ENCODE measurements at regions not wholly inside any gene's neighbourhood (a gene's known extent, or its start where the extent isn't known, plus 50 kb on each side); places are given as distances from the start of the nearest gene placed in this dataset.

DNA sequence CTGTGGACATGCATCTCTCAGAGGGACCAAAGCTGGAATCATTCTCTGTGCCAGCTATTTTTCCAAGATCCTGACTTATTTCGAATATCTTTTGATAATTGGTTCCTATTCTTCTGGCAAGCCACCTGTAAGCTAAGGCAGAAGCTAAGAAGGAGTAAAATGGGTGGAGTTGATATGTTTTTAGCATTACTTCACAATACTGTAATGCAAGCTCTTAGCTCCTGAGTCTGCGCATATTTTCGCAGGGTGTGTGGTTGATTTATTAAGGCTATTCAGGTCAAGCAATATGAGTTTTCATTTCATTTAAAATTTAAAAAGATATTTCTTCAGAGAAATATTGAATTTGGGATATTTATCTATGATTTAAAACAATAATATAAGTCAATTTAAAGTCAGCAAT lies 158.5 kb upstream of the ADAMTS16 start:
- H3K56ac ChIP-seq (ENCODE audit: low read length) = no peak overlapping the region
- no peak overlapping the region for H2BK15ac ChIP-seq (replicated peaks; ENCODE audit: low read depth)
- H2BK5ac ChIP-seq (ENCODE audit: low read length) = no peak overlapping the region
- H2BK120ac ChIP-seq (ENCODE audit: low read depth, low read length) = no peak overlapping the region
- no peak for DNase-seq
- H3K4me2 ChIP-seq (ENCODE audit: low read length) = no peak overlapping the region
- H3K18ac ChIP-seq (ENCODE audit: low read length) = no peak overlapping the region
- H4K8ac ChIP-seq (ENCODE audit: low read depth, low read length) = no peak overlapping the region
- no peaks in the 10 kb centered on the region for H3K79me1 ChIP-seq (ENCODE audit: low read length)
- no CpG with 5 or more reads among the region's 3 CpGs for WGBS (ENCODE audit: extremely low coverage, insufficient coverage, low lambda C conversion rate)
- H3K36me3 ChIP-seq (ENCODE audit: control insufficient read depth, insufficient read depth, low read length) = no peaks in the 10 kb centered on the region
- H2AK5ac ChIP-seq (ENCODE audit: low read length) = no peak overlapping the region
- H3K4ac ChIP-seq (ENCODE audit: low read depth, low read length) = no peak overlapping the region
- no peaks in the 10 kb centered on the region for H3K27me3 ChIP-seq (ENCODE audit: insufficient read depth, low read length, poor library complexity)
- H4K5ac ChIP-seq (ENCODE audit: low read length) = no peak overlapping the region
- H3K4me3 ChIP-seq (ENCODE audit: low read length) = no peak overlapping the region
- H3K79me2 ChIP-seq (ENCODE audit: control insufficient read depth, insufficient read depth, low read length) = no peaks in the 10 kb centered on the region
- H3K4me1 ChIP-seq (ENCODE audit: control insufficient read depth, low read depth, low read length) = no peaks in the 10 kb centered on the region
- no peak overlapping the region for H3K27ac ChIP-seq (ENCODE audit: low read depth, low read length)
- no peak overlapping the region for H3K23ac ChIP-seq (ENCODE audit: low read length)
- H3K9ac ChIP-seq (ENCODE audit: low read length) = no peak overlapping the region

DNA sequence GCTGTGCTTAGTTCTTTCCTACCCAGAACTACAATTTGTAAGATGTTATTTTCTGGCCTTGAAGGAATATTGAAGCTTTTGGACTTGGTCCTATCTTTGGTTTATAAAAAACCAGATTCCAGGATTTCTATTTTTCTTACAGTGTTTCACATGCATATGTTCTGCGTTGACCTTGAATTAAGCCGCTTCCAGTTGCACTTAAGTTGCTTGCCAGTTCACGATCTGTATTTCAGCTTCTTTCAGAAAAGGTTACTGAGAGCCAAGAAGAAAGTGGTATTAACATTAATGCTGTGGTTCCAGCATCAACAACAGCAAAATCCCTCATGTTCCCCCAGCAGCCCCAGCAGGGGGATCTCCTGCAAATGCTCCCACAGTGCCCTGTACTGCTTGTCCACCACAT lies 156.4 kb upstream of the ADAMTS16 start:
- Histone ChIP-seq H2BK5ac (ENCODE audit: low read length) (no peak overlapping the region), H2AK5ac (ENCODE audit: low read length) (no peak overlapping the region), H3K27me3 (ENCODE audit: insufficient read depth, low read length, poor library complexity) (no peaks in the 10 kb centered on the region), H3K56ac (ENCODE audit: low read length) (no peak overlapping the region), H3K4ac (ENCODE audit: low read depth, low read length) (no peak overlapping the region), H3K36me3 (ENCODE audit: control insufficient read depth, insufficient read depth, low read length) (no peaks in the 10 kb centered on the region), H3K79me1 (ENCODE audit: low read length) (no peaks in the 10 kb centered on the region), H3K4me1 (ENCODE audit: control insufficient read depth, low read depth, low read length) (no peaks in the 10 kb centered on the region), H3K4me2 (ENCODE audit: low read length) (no peak overlapping the region), H2BK120ac (ENCODE audit: low read depth, low read length) (no peak overlapping the region), H4K5ac (ENCODE audit: low read length) (no peak overlapping the region), H3K18ac (ENCODE audit: low read length) (no peak overlapping the region), H3K9ac (ENCODE audit: low read length) (no peak overlapping the region), H3K4me3 (ENCODE audit: low read length) (no peak overlapping the region), H3K23ac (ENCODE audit: low read length) (no peak overlapping the region), H2BK15ac (replicated peaks; ENCODE audit: low read depth) (no peak overlapping the region), H3K79me2 (ENCODE audit: control insufficient read depth, insufficient read depth, low read length) (no peaks in the 10 kb centered on the region), H3K27ac (ENCODE audit: low read depth, low read length) (no peak overlapping the region), H4K8ac (ENCODE audit: low read depth, low read length) (no peak overlapping the region)
- no peak for DNase-seq
- WGBS (ENCODE audit: extremely low coverage, insufficient coverage, low lambda C conversion rate) = no CpG with 5 or more reads among the region's 3 CpGs

DNA sequence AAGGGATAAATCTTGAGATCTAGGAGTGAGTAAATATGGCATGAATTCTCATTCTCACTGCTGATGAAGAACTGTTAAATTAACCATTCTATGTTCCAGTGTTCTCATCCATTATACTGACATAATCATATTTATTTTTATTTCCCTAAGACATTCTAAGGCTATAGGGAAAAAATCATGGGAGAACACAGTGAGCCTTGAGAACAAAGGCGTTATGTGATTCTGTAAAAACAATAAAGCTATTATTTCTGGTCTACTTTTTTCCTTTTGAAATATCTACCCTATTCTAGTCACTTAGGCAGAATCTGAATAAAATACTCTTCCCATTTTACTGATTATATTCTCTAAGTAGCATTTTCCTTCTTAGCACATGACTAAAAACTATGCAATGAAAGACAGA lies 155.7 kb upstream of the ADAMTS16 start:
- Histone ChIP-seq H2BK15ac (replicated peaks; ENCODE audit: low read depth) (no peak overlapping the region), H2BK5ac (ENCODE audit: low read length) (no peak overlapping the region), H3K27me3 (ENCODE audit: insufficient read depth, low read length, poor library complexity) (no peaks in the 10 kb centered on the region), H3K4me2 (ENCODE audit: low read length) (no peak overlapping the region), H3K36me3 (ENCODE audit: control insufficient read depth, insufficient read depth, low read length) (no peaks in the 10 kb centered on the region), H3K4me1 (ENCODE audit: control insufficient read depth, low read depth, low read length) (no peaks in the 10 kb centered on the region), H2BK120ac (ENCODE audit: low read depth, low read length) (no peak overlapping the region), H3K23ac (ENCODE audit: low read length) (no peak overlapping the region), H3K18ac (ENCODE audit: low read length) (no peak overlapping the region), H3K56ac (ENCODE audit: low read length) (no peak overlapping the region), H3K27ac (ENCODE audit: low read depth, low read length) (no peak overlapping the region), H3K9ac (ENCODE audit: low read length) (no peak overlapping the region), H4K5ac (ENCODE audit: low read length) (no peak overlapping the region), H3K79me1 (ENCODE audit: low read length) (no peaks in the 10 kb centered on the region), H3K4me3 (ENCODE audit: low read length) (no peak overlapping the region), H3K4ac (ENCODE audit: low read depth, low read length) (no peak overlapping the region), H3K79me2 (ENCODE audit: control insufficient read depth, insufficient read depth, low read length) (no peaks in the 10 kb centered on the region), H2AK5ac (ENCODE audit: low read length) (no peak overlapping the region), H4K8ac (ENCODE audit: low read depth, low read length) (no peak overlapping the region)
- DNase-seq = no peak
- WGBS (ENCODE audit: extremely low coverage, insufficient coverage, low lambda C conversion rate) = no CpG with 5 or more reads among the region's 1 CpG

DNA sequence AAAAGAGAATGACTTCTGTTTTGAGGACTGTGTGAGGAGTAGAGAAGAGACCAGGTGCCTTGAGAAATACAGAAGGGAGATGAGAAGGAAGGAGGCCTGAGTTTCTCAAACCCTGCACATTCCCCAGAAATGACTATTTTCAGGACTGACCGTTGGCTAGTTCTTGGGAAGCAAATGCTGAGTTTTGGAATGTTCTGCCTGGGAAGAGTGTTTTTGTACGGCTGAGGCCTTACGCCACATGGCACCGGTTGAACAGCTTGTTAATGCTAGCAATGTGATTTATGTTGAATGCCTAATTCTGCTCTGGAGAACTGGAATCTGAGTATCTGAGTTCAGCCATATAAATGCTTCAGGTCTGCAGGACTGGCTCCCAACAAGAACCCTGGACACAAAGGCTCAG lies 152.7 kb upstream of the ADAMTS16 start:
- no peak overlapping the region for H4K8ac ChIP-seq (ENCODE audit: low read depth, low read length)
- no peak overlapping the region for H2AK5ac ChIP-seq (ENCODE audit: low read length)
- WGBS (ENCODE audit: extremely low coverage, insufficient coverage, low lambda C conversion rate) = no CpG with 5 or more reads among the region's 4 CpGs
- no peak overlapping the region for H3K56ac ChIP-seq (ENCODE audit: low read length)
- DNase-seq = no peak
- H3K79me2 ChIP-seq (ENCODE audit: control insufficient read depth, insufficient read depth, low read length) = no peaks in the 10 kb centered on the region
- H3K79me1 ChIP-seq (ENCODE audit: low read length) = no peaks in the 10 kb centered on the region
- no peaks in the 10 kb centered on the region for H3K36me3 ChIP-seq (ENCODE audit: control insufficient read depth, insufficient read depth, low read length)
- H3K27ac ChIP-seq (ENCODE audit: low read depth, low read length) = no peak overlapping the region
- H3K4me3 ChIP-seq (ENCODE audit: low read length) = no peak overlapping the region
- H2BK15ac ChIP-seq (replicated peaks; ENCODE audit: low read depth) = no peak overlapping the region
- H2BK5ac ChIP-seq (ENCODE audit: low read length) = no peak overlapping the region
- no peak overlapping the region for H4K5ac ChIP-seq (ENCODE audit: low read length)
- no peaks in the 10 kb centered on the region for H3K27me3 ChIP-seq (ENCODE audit: insufficient read depth, low read length, poor library complexity)
- no peak overlapping the region for H3K23ac ChIP-seq (ENCODE audit: low read length)
- no peaks in the 10 kb centered on the region for H3K4me1 ChIP-seq (ENCODE audit: control insufficient read depth, low read depth, low read length)
- H3K4ac ChIP-seq (ENCODE audit: low read depth, low read length) = no peak overlapping the region
- H3K9ac ChIP-seq (ENCODE audit: low read length) = no peak overlapping the region
- H3K4me2 ChIP-seq (ENCODE audit: low read length) = no peak overlapping the region
- H2BK120ac ChIP-seq (ENCODE audit: low read depth, low read length) = no peak overlapping the region
- no peak overlapping the region for H3K18ac ChIP-seq (ENCODE audit: low read length)

DNA sequence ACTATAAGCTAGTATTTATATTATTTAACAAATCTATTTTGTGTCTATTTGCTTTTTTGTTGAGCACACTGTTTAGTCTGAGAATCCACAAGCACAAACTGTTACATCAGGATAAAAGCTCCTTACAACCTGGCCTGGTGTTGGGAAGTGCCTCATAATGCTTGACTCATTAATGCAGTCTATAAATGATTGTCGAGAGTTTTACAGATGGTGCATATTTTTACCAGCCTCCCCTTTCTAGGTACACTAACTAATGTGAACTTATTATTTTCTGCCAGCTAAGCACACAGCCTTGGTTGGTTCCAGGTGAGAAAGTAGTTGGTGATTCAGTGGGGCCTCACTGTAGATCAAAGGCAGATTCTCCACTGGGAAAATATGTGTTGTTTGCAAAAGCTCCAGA lies 151.0 kb upstream of the ADAMTS16 start:
- H3K4me2 ChIP-seq (ENCODE audit: low read length) = no peak overlapping the region
- H3K56ac ChIP-seq (ENCODE audit: low read length) = no peak overlapping the region
- H2BK15ac ChIP-seq (replicated peaks; ENCODE audit: low read depth) = no peak overlapping the region
- no peak overlapping the region for H2BK5ac ChIP-seq (ENCODE audit: low read length)
- no peak overlapping the region for H2BK120ac ChIP-seq (ENCODE audit: low read depth, low read length)
- DNase-seq = no peak
- H3K4me3 ChIP-seq (ENCODE audit: low read length) = no peak overlapping the region
- H2AK5ac ChIP-seq (ENCODE audit: low read length) = no peak overlapping the region
- no peaks in the 10 kb centered on the region for H3K4me1 ChIP-seq (ENCODE audit: control insufficient read depth, low read depth, low read length)
- no peak overlapping the region for H3K9ac ChIP-seq (ENCODE audit: low read length)
- H3K36me3 ChIP-seq (ENCODE audit: control insufficient read depth, insufficient read depth, low read length) = no peaks in the 10 kb centered on the region
- no peaks in the 10 kb centered on the region for H3K27me3 ChIP-seq (ENCODE audit: insufficient read depth, low read length, poor library complexity)
- no peak overlapping the region for H3K27ac ChIP-seq (ENCODE audit: low read depth, low read length)
- no peak overlapping the region for H3K23ac ChIP-seq (ENCODE audit: low read length)
- no peak overlapping the region for H3K4ac ChIP-seq (ENCODE audit: low read depth, low read length)
- H4K8ac ChIP-seq (ENCODE audit: low read depth, low read length) = no peak overlapping the region
- no peaks in the 10 kb centered on the region for H3K79me1 ChIP-seq (ENCODE audit: low read length)
- no peak overlapping the region for H3K18ac ChIP-seq (ENCODE audit: low read length)
- H4K5ac ChIP-seq (ENCODE audit: low read length) = no peak overlapping the region
- WGBS (ENCODE audit: extremely low coverage, insufficient coverage, low lambda C conversion rate) = no CpG with 5 or more reads among the region's 1 CpG
- no peaks in the 10 kb centered on the region for H3K79me2 ChIP-seq (ENCODE audit: control insufficient read depth, insufficient read depth, low read length)

DNA sequence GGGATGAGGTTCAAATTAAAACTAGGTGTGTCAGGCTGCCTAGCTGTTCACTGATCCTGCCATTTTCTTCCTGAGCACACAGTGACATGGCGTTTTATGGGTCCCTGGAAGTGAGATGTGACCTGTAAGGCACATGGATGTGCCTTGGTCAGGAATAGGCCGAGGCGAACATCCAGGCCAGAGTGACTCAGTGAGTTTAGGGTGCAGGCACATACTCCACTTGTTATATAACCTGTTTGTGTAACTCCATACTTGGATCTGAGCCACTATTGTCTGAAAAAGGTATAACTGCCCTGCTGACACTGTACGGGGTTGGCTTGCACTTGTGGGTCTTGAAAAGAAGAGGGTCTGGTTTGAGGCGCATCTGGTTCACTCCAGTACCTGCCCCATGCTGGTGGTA lies 150.1 kb upstream of the ADAMTS16 start:
- H2AK5ac ChIP-seq (ENCODE audit: low read length) = no peak overlapping the region
- H3K36me3 ChIP-seq (ENCODE audit: control insufficient read depth, insufficient read depth, low read length) = no peaks in the 10 kb centered on the region
- no peaks in the 10 kb centered on the region for H3K79me2 ChIP-seq (ENCODE audit: control insufficient read depth, insufficient read depth, low read length)
- H3K79me1 ChIP-seq (ENCODE audit: low read length) = no peaks in the 10 kb centered on the region
- no peak overlapping the region for H4K5ac ChIP-seq (ENCODE audit: low read length)
- no peak overlapping the region for H3K4me2 ChIP-seq (ENCODE audit: low read length)
- no peak for DNase-seq
- no peak overlapping the region for H4K8ac ChIP-seq (ENCODE audit: low read depth, low read length)
- WGBS (ENCODE audit: extremely low coverage, insufficient coverage, low lambda C conversion rate) = no CpG with 5 or more reads among the region's 5 CpGs
- no peak overlapping the region for H3K56ac ChIP-seq (ENCODE audit: low read length)
- H3K18ac ChIP-seq (ENCODE audit: low read length) = no peak overlapping the region
- H3K4me1 ChIP-seq (ENCODE audit: control insufficient read depth, low read depth, low read length) = no peaks in the 10 kb centered on the region
- no peak overlapping the region for H2BK5ac ChIP-seq (ENCODE audit: low read length)
- H3K4ac ChIP-seq (ENCODE audit: low read depth, low read length) = no peak overlapping the region
- H3K27me3 ChIP-seq (ENCODE audit: insufficient read depth, low read length, poor library complexity) = no peaks in the 10 kb centered on the region
- H3K27ac ChIP-seq (ENCODE audit: low read depth, low read length) = no peak overlapping the region
- H2BK120ac ChIP-seq (ENCODE audit: low read depth, low read length) = no peak overlapping the region
- no peak overlapping the region for H2BK15ac ChIP-seq (replicated peaks; ENCODE audit: low read depth)
- H3K4me3 ChIP-seq (ENCODE audit: low read length) = no peak overlapping the region
- no peak overlapping the region for H3K9ac ChIP-seq (ENCODE audit: low read length)
- no peak overlapping the region for H3K23ac ChIP-seq (ENCODE audit: low read length)
